Lung (tissue), 11 donors: ENCODE measurements at regions not wholly inside any gene's neighbourhood (a gene's known extent, or its start where the extent isn't known, plus 50 kb on each side); places are given as distances from the start of the nearest gene placed in this dataset.

ENCODE experiments used
- ATAC-seq: fragments of 200-7000 bp; cut with Tn5 transposase; one replicate; pipeline ENCODE4 v1.9.1; 2020; ENCODE audit warnings: moderate number of reproducible peaks; ENCODE audit not compliant: insufficient read depth, low FRiP score
- DNase-seq, 3 donors: peaks; one replicate each; pipeline ENCODE4 v3.0.0-alpha.2; 2013 to 2017
- H3K27ac ChIP-seq, 2 donors: one replicate each; pipeline ENCODE4 v1.5.1; 2013; ENCODE audit warnings: mild to moderate bottlenecking in 2 of 2, moderate library complexity in 2 of 2, control low read depth in 1 of 2, inconsistent platforms in 1 of 2, low read depth in 1 of 2, low read length in 1 of 2
- H3K27me3 ChIP-seq, 3 donors: one replicate each; pipeline ENCODE4 v1.5.1; 2013; ENCODE audit warnings: low read length in 2 of 3; ENCODE audit not compliant: control insufficient read depth in 3 of 3, insufficient read depth in 3 of 3
- H3K36me3 ChIP-seq, 4 donors: one replicate each; pipeline ENCODE4 v1.5.1; 2013; ENCODE audit warnings: low read length in 4 of 4, mild to moderate bottlenecking in 1 of 4, moderate library complexity in 1 of 4; ENCODE audit not compliant: control insufficient read depth in 4 of 4, insufficient read depth in 4 of 4
- H3K4me1 ChIP-seq, 5 donors: one replicate each; pipeline ENCODE4 v1.5.1; 2013; ENCODE audit warnings: low read length in 5 of 5, mild to moderate bottlenecking in 2 of 5, moderate library complexity in 1 of 5; ENCODE audit not compliant: control insufficient read depth in 5 of 5, insufficient read depth in 5 of 5
- H3K4me3 ChIP-seq: one replicate; pipeline ENCODE4 v1.5.1; 2013; ENCODE audit warnings: mild to moderate bottlenecking, control low read depth, moderate library complexity
- H3K9ac ChIP-seq, 2 donors: one replicate each; pipeline ENCODE4 v1.5.1; 2013; ENCODE audit warnings: low read length in 2 of 2, control low read depth in 1 of 2; ENCODE audit not compliant: insufficient read depth in 1 of 2
- H3K9me3 ChIP-seq, 4 donors: one replicate each; pipeline ENCODE4 v1.5.1; 2013; ENCODE audit warnings: low read length in 3 of 4, mild to moderate bottlenecking in 1 of 4, moderate library complexity in 1 of 4; ENCODE audit not compliant: control insufficient read depth in 4 of 4, insufficient read depth in 3 of 4
- CTCF ChIP-seq: IDR thresholded peaks from 2 replicates; pipeline ENCODE4 v1.5.1; 2012; ENCODE audit warnings: mild to moderate bottlenecking; ENCODE audit errors: control extremely low read depth, extremely low read depth
- WGBS, 2 donors: extraction: QIAGEN DNeasy Blood & Tissue Kit; methylation state at CpG; one replicate each; pipeline ENCODE4 v1.1.7; 2013; 5-methylcytosine and 5-hydroxymethylcytosine counted together
- donor health status: control.
- donor health status: control.
- donor health status: Bipolar disorder and iron deficiency.
- donor health status: healthy.
- donor health status: DM: yes; HTN: yes; CAD: no.

GRCh38 chr11:33618956-33619355 lies 81.7 kb downstream of the C11orf91 start:
- 82 to 91% methylated on average over 7 of the region's 7 CpGs for WGBS, 2 donors
- no peak overlapping the region for H3K9ac ChIP-seq
- ATAC-seq (no peak), DNase-seq (no peak)
- H3K27ac ChIP-seq, result no peak overlapping the region
- H3K9me3 ChIP-seq, result no peaks in the 10 kb centered on the region
- no peaks in the 10 kb centered on the region for H3K36me3 ChIP-seq
- no peaks in the 10 kb centered on the region for H3K27me3 ChIP-seq
- TF ChIP-seq CTCF, result no peak
- no peaks in the 10 kb centered on the region for H3K4me1 ChIP-seq
- H3K4me3 ChIP-seq, result no peak overlapping the region

GRCh38 chr11:33618351-33618710 lies 82.3 kb downstream of the C11orf91 start:
- H3K4me1 ChIP-seq, result no peaks in the 10 kb centered on the region
- no peaks in the 10 kb centered on the region for H3K36me3 ChIP-seq
- no peak overlapping the region for H3K4me3 ChIP-seq
- H3K27me3 ChIP-seq, result no peaks in the 10 kb centered on the region
- TF ChIP-seq CTCF, result no peak
- H3K9ac ChIP-seq, result no peak overlapping the region
- no peak overlapping the region for H3K27ac ChIP-seq
- WGBS, 2 donors, result 93 to 95% methylated on average over 10 of the region's 10 CpGs
- no peak for ATAC-seq
- no peaks in the 10 kb centered on the region for H3K9me3 ChIP-seq
- DNase-seq, result no peak

GRCh38 chr11:33617672-33618350 lies 82.8 kb downstream of the C11orf91 start:
- H3K27ac ChIP-seq, result no peak overlapping the region
- no peaks in the 10 kb centered on the region for H3K36me3 ChIP-seq
- no peak for TF ChIP-seq CTCF
- 87 to 89% methylated on average over 8 of the region's 8 CpGs for WGBS, 2 donors
- ATAC-seq (no peak), DNase-seq (no peak)
- H3K27me3 ChIP-seq, result no peaks in the 10 kb centered on the region
- H3K9me3 ChIP-seq, result no peaks in the 10 kb centered on the region
- H3K4me3 ChIP-seq, result no peak overlapping the region
- H3K9ac ChIP-seq, result no peak overlapping the region
- no peaks in the 10 kb centered on the region for H3K4me1 ChIP-seq

- Histone ChIP-seq H3K36me3 (no peaks in the 10 kb centered on the region), H3K4me3 (no peak overlapping the region), H3K27ac (no peak overlapping the region), H3K9me3 (no peaks in the 10 kb centered on the region), H3K9ac (no peak overlapping the region), H3K27me3 (no peaks in the 10 kb centered on the region), H3K4me1 (no peaks in the 10 kb centered on the region)
- TF ChIP-seq CTCF, result no peak
- 79 to 91% methylated on average over 5 of the region's 5 CpGs for WGBS, 2 donors
- DNase-seq (no peak), ATAC-seq (no peak)
Measured at GRCh38 chr11:33616552-33616951, 84.1 kb downstream of the C11orf91 start.
